ENCODE measurements at regions not wholly inside any gene's neighbourhood (a gene's known extent, or its start where the extent isn't known, plus 50 kb on each side); places are given as distances from the start of the nearest gene placed in this dataset.

GRCh38 chr2:66704786-66705185 lies 269.9 kb downstream of the MEIS1 start:
- Mint-ChIP-seq H3K9me3 (ENCODE audit: unreplicated experiment) (no peaks in the 10 kb centered on the region), H3K27me3 (ENCODE audit: unreplicated experiment) (no peaks in the 10 kb centered on the region), H3K4me3 (ENCODE audit: unreplicated experiment) (no peak overlapping the region), H3K4me1 (ENCODE audit: unreplicated experiment) (peaks cover 3% of the 10 kb centered on the region), H3K36me3 (ENCODE audit: low read depth, unreplicated experiment) (no peaks in the 10 kb centered on the region), H3K27ac (ENCODE audit: unreplicated experiment) (no peak overlapping the region)
- no peak for TF ChIP-seq CTCF (IDR thresholded peaks at IDR 0.05; ENCODE audit: unreplicated experiment)
- no peak for DNase-seq (ENCODE audit: low spot score)

- H3K27me3 Mint-ChIP-seq (ENCODE audit: unreplicated experiment) = no peaks in the 10 kb centered on the region
- no peaks in the 10 kb centered on the region for H3K9me3 Mint-ChIP-seq (ENCODE audit: unreplicated experiment)
- H3K27ac Mint-ChIP-seq (ENCODE audit: unreplicated experiment) = no peak overlapping the region
- H3K4me3 Mint-ChIP-seq (ENCODE audit: unreplicated experiment) = no peak overlapping the region
- peaks cover 5% of the 10 kb centered on the region for H3K4me1 Mint-ChIP-seq (ENCODE audit: unreplicated experiment)
- no peak for TF ChIP-seq CTCF (IDR thresholded peaks at IDR 0.05; ENCODE audit: unreplicated experiment)
- H3K36me3 Mint-ChIP-seq (ENCODE audit: low read depth, unreplicated experiment) = no peaks in the 10 kb centered on the region
- no peak for DNase-seq (ENCODE audit: low spot score)
Observed at GRCh38 chr2:66714610-66715009, 279.7 kb downstream of the MEIS1 start.

GRCh38 chr2:66717218-66717905 lies 282.4 kb downstream of the MEIS1 start:
- Mint-ChIP-seq H3K27me3 (ENCODE audit: unreplicated experiment) (no peaks in the 10 kb centered on the region), H3K36me3 (ENCODE audit: low read depth, unreplicated experiment) (no peaks in the 10 kb centered on the region), H3K4me1 (ENCODE audit: unreplicated experiment) (peaks cover 5% of the 10 kb centered on the region), H3K4me3 (ENCODE audit: unreplicated experiment) (no peak overlapping the region), H3K9me3 (ENCODE audit: unreplicated experiment) (no peaks in the 10 kb centered on the region), H3K27ac (ENCODE audit: unreplicated experiment) (no peak overlapping the region)
- no peak for DNase-seq (ENCODE audit: low spot score)
- no peak for TF ChIP-seq CTCF (IDR thresholded peaks at IDR 0.05; ENCODE audit: unreplicated experiment)

GRCh38 chr2:66717973-66718372 lies 283.0 kb downstream of the MEIS1 start:
- no peaks in the 10 kb centered on the region for H3K27me3 Mint-ChIP-seq (ENCODE audit: unreplicated experiment)
- H3K27ac Mint-ChIP-seq (ENCODE audit: unreplicated experiment) = no peak overlapping the region
- H3K36me3 Mint-ChIP-seq (ENCODE audit: low read depth, unreplicated experiment) = no peaks in the 10 kb centered on the region
- H3K4me3 Mint-ChIP-seq (ENCODE audit: unreplicated experiment) = no peak overlapping the region
- DNase-seq (ENCODE audit: low spot score) = no peak
- H3K4me1 Mint-ChIP-seq (ENCODE audit: unreplicated experiment) = peaks cover 5% of the 10 kb centered on the region
- H3K9me3 Mint-ChIP-seq (ENCODE audit: unreplicated experiment) = no peaks in the 10 kb centered on the region
- no peak for TF ChIP-seq CTCF (IDR thresholded peaks at IDR 0.05; ENCODE audit: unreplicated experiment)

- no peak for TF ChIP-seq CTCF (IDR thresholded peaks at IDR 0.05; ENCODE audit: unreplicated experiment)
- no peak overlapping the region for H3K4me3 Mint-ChIP-seq (ENCODE audit: unreplicated experiment)
- no peaks in the 10 kb centered on the region for H3K36me3 Mint-ChIP-seq (ENCODE audit: low read depth, unreplicated experiment)
- H3K9me3 Mint-ChIP-seq (ENCODE audit: unreplicated experiment) = no peaks in the 10 kb centered on the region
- no peak overlapping the region for H3K27ac Mint-ChIP-seq (ENCODE audit: unreplicated experiment)
- H3K27me3 Mint-ChIP-seq (ENCODE audit: unreplicated experiment) = peaks cover 2% of the 10 kb centered on the region
- peaks cover 5% of the 10 kb centered on the region for H3K4me1 Mint-ChIP-seq (ENCODE audit: unreplicated experiment)
- DNase-seq (ENCODE audit: low spot score) = no peak
Observed at GRCh38 chr2:66721776-66722175, 286.9 kb downstream of the MEIS1 start.

Data from endothelial cell (in vitro differentiated cells).